ENCODE measurements at regions not wholly inside any gene's neighbourhood (a gene's known extent, or its start where the extent isn't known, plus 50 kb on each side); places are given as distances from the start of the nearest gene placed in this dataset.
"Not testable (repeated sequence)": the region's sequence is repeated elsewhere in the genome, so short reads cannot be mapped to it uniquely, and the experiment has no call there.

GRCh38 chr5:40221255-40221654 lies 458.5 kb upstream of the PTGER4 start:
- in situ Hi-C loops (cut with HindIII; ENCODE audit: low pct_unique_long_range_greater_than_20kb, low sequenced_read_pairs): no loop called here
- DNase-seq (ENCODE audit: low read depth): no peak

GRCh38 chr5:40220260-40220659 lies 459.5 kb upstream of the PTGER4 start:
- in situ Hi-C loops (cut with HindIII; ENCODE audit: low pct_unique_long_range_greater_than_20kb, low sequenced_read_pairs): no loop called here
- DNase-seq (ENCODE audit: low read depth): no peak

- no peak for DNase-seq (ENCODE audit: low read depth)
- in situ Hi-C loops (cut with HindIII; ENCODE audit: low pct_unique_long_range_greater_than_20kb, low sequenced_read_pairs): no loop called here
Observed at GRCh38 chr5:40217553-40217952, 462.2 kb upstream of the PTGER4 start.

GRCh38 chr5:40210694-40211093 lies 469.0 kb upstream of the PTGER4 start:
- no peak for DNase-seq (ENCODE audit: low read depth)
- in situ Hi-C loops (cut with HindIII; ENCODE audit: low pct_unique_long_range_greater_than_20kb, low sequenced_read_pairs): no loop called here

GRCh38 chr5:40206030-40206429 lies 473.7 kb upstream of the PTGER4 start:
- no peak for DNase-seq (ENCODE audit: low read depth)

GRCh38 chr5:40204144-40204543 lies 475.6 kb upstream of the PTGER4 start:
- in situ Hi-C loops (cut with HindIII; ENCODE audit: low pct_unique_long_range_greater_than_20kb, low sequenced_read_pairs): no loop called here
- DNase-seq (ENCODE audit: low read depth): no peak

More at GRCh38 chr5:40206030-40206429, 473.7 kb upstream of the PTGER4 start:
- in situ Hi-C loops (cut with HindIII; ENCODE audit: low pct_unique_long_range_greater_than_20kb, low sequenced_read_pairs): no loop called here

GRCh38 chr5:40202814-40203440 lies 476.8 kb upstream of the PTGER4 start:
- DNase-seq (ENCODE audit: low read depth): no peak
- in situ Hi-C loops (cut with HindIII; ENCODE audit: low pct_unique_long_range_greater_than_20kb, low sequenced_read_pairs): no loop called here

GRCh38 chr5:40198736-40199135 lies 481.0 kb upstream of the PTGER4 start:
- DNase-seq (ENCODE audit: low read depth): no peak
- in situ Hi-C loops (cut with HindIII; ENCODE audit: low pct_unique_long_range_greater_than_20kb, low sequenced_read_pairs): no loop called here

GRCh38 chr5:40195574-40195973 lies 484.1 kb upstream of the PTGER4 start:
- in situ Hi-C loops (cut with HindIII; ENCODE audit: low pct_unique_long_range_greater_than_20kb, low sequenced_read_pairs): not testable (repeated sequence)

GRCh38 chr5:40191150-40191549 lies 488.6 kb upstream of the PTGER4 start:
- no peak for DNase-seq (ENCODE audit: low read depth)
- in situ Hi-C loops (cut with HindIII; ENCODE audit: low pct_unique_long_range_greater_than_20kb, low sequenced_read_pairs): no loop called here

More at GRCh38 chr5:40195574-40195973, 484.1 kb upstream of the PTGER4 start:
- not testable (repeated sequence) for DNase-seq (ENCODE audit: low read depth)

GRCh38 chr5:40172721-40173120 lies 507.0 kb upstream of the PTGER4 start:
- DNase-seq (ENCODE audit: low read depth): no peak
- in situ Hi-C loops (cut with HindIII; ENCODE audit: low pct_unique_long_range_greater_than_20kb, low sequenced_read_pairs): no loop called here

GRCh38 chr5:40171971-40172370 lies 507.7 kb upstream of the PTGER4 start:
- no peak for DNase-seq (ENCODE audit: low read depth)
- in situ Hi-C loops (cut with HindIII; ENCODE audit: low pct_unique_long_range_greater_than_20kb, low sequenced_read_pairs): no loop called here

GRCh38 chr5:40167283-40167682 lies 512.4 kb upstream of the PTGER4 start:
- in situ Hi-C loops (cut with HindIII; ENCODE audit: low pct_unique_long_range_greater_than_20kb, low sequenced_read_pairs): no loop called here
- DNase-seq (ENCODE audit: low read depth): no peak

- in situ Hi-C loops (cut with HindIII; ENCODE audit: low pct_unique_long_range_greater_than_20kb, low sequenced_read_pairs): no loop called here
- no peak for DNase-seq (ENCODE audit: low read depth)
Observed at GRCh38 chr5:40166802-40167201, 512.9 kb upstream of the PTGER4 start.

GRCh38 chr5:40165789-40166728 lies 513.7 kb upstream of the PTGER4 start:
- DNase-seq (ENCODE audit: low read depth): no peak
- in situ Hi-C loops (cut with HindIII; ENCODE audit: low pct_unique_long_range_greater_than_20kb, low sequenced_read_pairs): no loop called here

- DNase-seq (ENCODE audit: low read depth): no peak
- in situ Hi-C loops (cut with HindIII; ENCODE audit: low pct_unique_long_range_greater_than_20kb, low sequenced_read_pairs): no loop called here
Observed at GRCh38 chr5:40165106-40165788, 514.5 kb upstream of the PTGER4 start.

- in situ Hi-C loops (cut with HindIII; ENCODE audit: low pct_unique_long_range_greater_than_20kb, low sequenced_read_pairs): no loop called here
- DNase-seq (ENCODE audit: low read depth): no peak
Observed at GRCh38 chr5:40160435-40160834, 519.3 kb upstream of the PTGER4 start.

GRCh38 chr5:40154194-40154593 lies 525.5 kb upstream of the PTGER4 start:
- in situ Hi-C loops (cut with HindIII; ENCODE audit: low pct_unique_long_range_greater_than_20kb, low sequenced_read_pairs): no loop called here
- no peak for DNase-seq (ENCODE audit: low read depth)

GRCh38 chr5:40150896-40151295 lies 528.8 kb upstream of the PTGER4 start:
- DNase-seq (ENCODE audit: low read depth): no peak

More at GRCh38 chr5:40150896-40151295, 528.8 kb upstream of the PTGER4 start:
- in situ Hi-C loops (cut with HindIII; ENCODE audit: low pct_unique_long_range_greater_than_20kb, low sequenced_read_pairs): no loop called here
